Activated T-cell treated with anti-CD3 and anti-CD28 coated beads, Interleukin-2, amount 50 U/mL, for 4 hours (primary cell): ENCODE measurements at regions not wholly inside any gene's neighbourhood (a gene's known extent, or its start where the extent isn't known, plus 50 kb on each side); places are given as distances from the start of the nearest gene placed in this dataset.

Experiments
- ATAC-seq, 2 donors: fragments of 200-7000 bp; cut with Tn5 transposase; one replicate each; pipeline ENCODE4 v1.10.0; 2021
- DNase-seq: peaks from one replicate; pipeline ENCODE4 v3.0.0-alpha.2; 2020
- H3K27me3 Mint-ChIP-seq: one replicate; pipeline ENCODE4 v1.8.0; 2021; ENCODE audit warnings: low read depth, mixed read lengths
- H3K36me3 Mint-ChIP-seq: one replicate; pipeline ENCODE4 v1.8.0; 2022; ENCODE audit warnings: mixed read lengths; ENCODE audit not compliant: insufficient read depth
- H3K4me1 Mint-ChIP-seq: one replicate; pipeline ENCODE4 v1.8.0; 2021; ENCODE audit warnings: low read depth, mixed read lengths
- H3K4me3 Mint-ChIP-seq: one replicate; pipeline ENCODE4 v1.8.0; 2021; ENCODE audit warnings: mild to moderate bottlenecking, moderate library complexity, mixed read lengths
- H3K9me3 Mint-ChIP-seq: one replicate; pipeline ENCODE4 v1.8.0; 2021; ENCODE audit warnings: mixed read lengths

- H3K9me3 Mint-ChIP-seq: no peaks in the 10 kb centered on the region
- H3K36me3 Mint-ChIP-seq: no peaks in the 10 kb centered on the region
- H3K4me1 Mint-ChIP-seq: no peaks in the 10 kb centered on the region
- peaks cover 11% of the 10 kb centered on the region for H3K27me3 Mint-ChIP-seq
- H3K4me3 Mint-ChIP-seq: no peak overlapping the region
- DNase-seq: no peak
- no peak for ATAC-seq
Measured at GRCh38 chr2:238963161-238963970, 115.5 kb downstream of the TWIST2 start.

DNA sequence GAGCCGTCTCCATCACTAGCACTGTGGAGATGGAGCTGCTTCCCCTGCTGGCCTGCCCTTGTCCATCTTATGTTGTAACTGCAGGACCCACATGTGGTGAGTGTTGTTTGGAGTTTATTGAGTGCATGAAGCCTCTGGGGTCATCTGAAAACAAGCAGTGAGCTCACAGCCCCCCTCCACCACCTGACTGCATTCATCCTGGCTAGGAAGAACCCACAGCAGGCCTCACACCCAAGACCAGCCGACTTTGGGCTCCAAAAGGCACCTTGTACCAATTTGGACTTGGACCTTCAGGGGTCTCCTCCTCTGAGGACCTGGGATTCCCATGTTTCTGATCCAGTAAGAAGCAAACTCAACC lies 116.1 kb downstream of the TWIST2 start:
- H3K4me3 Mint-ChIP-seq: no peak overlapping the region
- DNase-seq: no peak
- no peaks in the 10 kb centered on the region for H3K9me3 Mint-ChIP-seq
- H3K4me1 Mint-ChIP-seq: no peaks in the 10 kb centered on the region
- peaks cover 11% of the 10 kb centered on the region for H3K27me3 Mint-ChIP-seq
- no peaks in the 10 kb centered on the region for H3K36me3 Mint-ChIP-seq
- ATAC-seq: no peak

DNA sequence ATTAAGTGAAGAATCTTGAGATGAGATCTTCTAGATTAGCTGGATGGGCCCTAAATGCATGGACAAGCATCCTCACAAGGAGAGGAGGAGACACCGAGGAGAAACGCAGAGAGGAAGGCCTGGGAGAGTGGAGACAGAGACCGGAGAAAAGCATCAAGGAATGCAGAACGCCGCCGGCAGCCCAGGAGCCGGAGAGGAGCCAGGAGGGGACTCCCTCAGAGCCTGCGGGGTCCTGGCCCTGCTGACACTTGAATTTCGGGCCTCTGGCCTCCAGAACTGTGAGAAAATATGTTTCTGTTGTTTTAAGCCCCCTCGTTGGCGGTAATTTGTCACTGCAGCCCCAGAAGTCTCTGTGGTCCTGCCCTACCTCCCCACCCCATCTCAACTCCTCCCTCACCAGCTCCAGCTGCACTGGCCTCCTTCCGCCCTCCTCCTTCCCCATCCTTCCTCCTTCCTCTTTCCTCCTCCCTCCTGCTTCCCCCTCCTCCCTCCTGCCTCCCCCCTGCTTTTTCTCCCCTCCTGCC lies 116.7 kb downstream of the TWIST2 start:
- ATAC-seq (no peak), DNase-seq (no peak)
- Mint-ChIP-seq H3K4me3 (no peak overlapping the region), H3K9me3 (no peaks in the 10 kb centered on the region), H3K27me3 (peaks cover 16% of the 10 kb centered on the region), H3K4me1 (no peaks in the 10 kb centered on the region), H3K36me3 (no peaks in the 10 kb centered on the region)

DNA sequence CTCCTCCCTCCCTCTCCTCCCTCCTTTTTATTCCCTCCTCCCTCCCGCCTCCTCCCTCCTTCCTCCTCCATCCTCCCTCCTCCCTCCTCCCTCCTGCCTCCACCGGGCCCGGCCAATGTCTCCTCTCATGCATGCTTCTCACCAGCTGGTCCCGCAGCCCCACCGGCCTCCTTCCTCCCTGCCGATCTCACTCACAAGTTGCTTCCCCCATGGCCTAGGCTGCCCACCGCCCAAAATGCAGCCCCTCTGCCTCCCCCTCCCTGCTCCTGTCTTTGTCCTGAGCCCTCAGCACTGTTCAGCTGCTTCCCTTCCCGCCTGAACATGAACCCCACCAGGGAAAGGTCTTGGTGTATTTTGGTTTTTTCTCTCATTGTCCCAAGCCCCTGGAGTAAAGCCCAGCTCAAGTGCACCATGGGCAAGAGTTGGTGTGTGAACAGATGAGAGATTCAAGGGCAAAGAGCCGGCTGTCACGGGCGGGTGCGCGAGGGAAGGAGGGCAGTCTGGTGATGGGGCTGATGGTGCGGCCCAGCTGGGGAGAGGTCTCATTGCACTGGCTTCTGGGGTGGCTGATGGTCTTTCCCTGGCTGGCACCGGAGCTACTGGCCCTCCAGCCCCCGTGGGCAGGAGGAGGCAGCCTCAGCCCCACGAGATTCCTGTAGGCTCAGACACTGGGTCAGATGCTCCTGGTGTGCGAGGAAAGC lies 117.6 kb downstream of the TWIST2 start:
- Mint-ChIP-seq H3K4me3 (no peak overlapping the region), H3K27me3 (peaks cover 19% of the 10 kb centered on the region), H3K36me3 (no peaks in the 10 kb centered on the region), H3K9me3 (no peaks in the 10 kb centered on the region), H3K4me1 (no peaks in the 10 kb centered on the region)
- ATAC-seq (no peak), DNase-seq (no peak)

DNA sequence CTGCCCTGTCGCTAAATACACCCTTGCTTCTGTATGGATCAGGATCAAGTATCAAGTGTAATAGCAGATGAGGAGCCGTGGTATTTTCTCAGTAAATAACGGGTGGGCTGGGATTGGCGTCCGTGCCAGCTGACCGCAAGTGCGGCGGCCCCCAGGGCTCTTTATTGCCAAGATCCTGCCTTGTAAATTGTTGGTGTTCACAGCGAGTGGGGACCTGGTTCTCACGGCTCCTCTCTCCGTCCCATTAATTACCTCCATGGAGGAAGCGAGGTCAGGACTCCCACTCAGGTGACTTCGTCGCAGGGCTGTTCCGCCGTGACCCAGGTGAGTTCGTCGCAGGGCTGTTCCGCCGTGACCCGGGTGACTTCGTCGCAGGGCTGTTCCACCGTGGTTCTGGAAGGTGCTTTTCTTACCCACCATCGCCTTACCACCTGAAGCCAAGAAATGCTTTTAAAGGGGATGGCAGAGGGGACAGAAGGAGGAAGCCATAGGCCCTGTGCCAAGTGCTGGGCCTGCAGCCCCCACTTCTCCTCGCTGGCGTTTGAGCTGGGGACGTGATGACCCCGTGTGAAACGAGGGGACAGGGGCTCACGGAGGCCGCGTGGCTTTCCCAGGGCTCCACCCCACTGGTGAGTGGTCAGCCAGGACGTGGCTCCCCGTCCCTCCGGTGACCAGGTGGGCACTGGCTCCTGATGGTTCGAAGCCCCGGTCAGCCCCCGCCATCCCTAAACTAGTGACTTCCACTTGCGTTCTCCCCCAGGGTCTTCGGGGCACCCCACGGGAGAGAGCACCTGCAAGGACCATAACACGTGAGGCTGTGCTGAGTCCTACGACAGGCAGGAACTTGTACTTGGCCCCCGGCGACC lies 118.4 kb downstream of the TWIST2 start:
- no peaks in the 10 kb centered on the region for H3K9me3 Mint-ChIP-seq
- peaks cover 21% of the 10 kb centered on the region for H3K27me3 Mint-ChIP-seq
- H3K4me3 Mint-ChIP-seq: no peak overlapping the region
- H3K4me1 Mint-ChIP-seq: no peaks in the 10 kb centered on the region
- no peaks in the 10 kb centered on the region for H3K36me3 Mint-ChIP-seq
- ATAC-seq: no peak
- DNase-seq: no peak

- Mint-ChIP-seq H3K4me1 (no peaks in the 10 kb centered on the region), H3K9me3 (no peaks in the 10 kb centered on the region), H3K36me3 (no peaks in the 10 kb centered on the region), H3K4me3 (no peak overlapping the region), H3K27me3 (peaks cover 25% of the 10 kb centered on the region)
- no peak for ATAC-seq
- no peak for DNase-seq
Measured at GRCh38 chr2:238967031-238967977, 119.4 kb downstream of the TWIST2 start.

- H3K4me1 Mint-ChIP-seq: no peaks in the 10 kb centered on the region
- H3K36me3 Mint-ChIP-seq: no peaks in the 10 kb centered on the region
- H3K9me3 Mint-ChIP-seq: no peaks in the 10 kb centered on the region
- H3K4me3 Mint-ChIP-seq: no peak overlapping the region
- peaks cover 27% of the 10 kb centered on the region for H3K27me3 Mint-ChIP-seq
- ATAC-seq (no peak), DNase-seq (no peak)
Measured at GRCh38 chr2:238967978-238968360, 120.1 kb downstream of the TWIST2 start.

DNA sequence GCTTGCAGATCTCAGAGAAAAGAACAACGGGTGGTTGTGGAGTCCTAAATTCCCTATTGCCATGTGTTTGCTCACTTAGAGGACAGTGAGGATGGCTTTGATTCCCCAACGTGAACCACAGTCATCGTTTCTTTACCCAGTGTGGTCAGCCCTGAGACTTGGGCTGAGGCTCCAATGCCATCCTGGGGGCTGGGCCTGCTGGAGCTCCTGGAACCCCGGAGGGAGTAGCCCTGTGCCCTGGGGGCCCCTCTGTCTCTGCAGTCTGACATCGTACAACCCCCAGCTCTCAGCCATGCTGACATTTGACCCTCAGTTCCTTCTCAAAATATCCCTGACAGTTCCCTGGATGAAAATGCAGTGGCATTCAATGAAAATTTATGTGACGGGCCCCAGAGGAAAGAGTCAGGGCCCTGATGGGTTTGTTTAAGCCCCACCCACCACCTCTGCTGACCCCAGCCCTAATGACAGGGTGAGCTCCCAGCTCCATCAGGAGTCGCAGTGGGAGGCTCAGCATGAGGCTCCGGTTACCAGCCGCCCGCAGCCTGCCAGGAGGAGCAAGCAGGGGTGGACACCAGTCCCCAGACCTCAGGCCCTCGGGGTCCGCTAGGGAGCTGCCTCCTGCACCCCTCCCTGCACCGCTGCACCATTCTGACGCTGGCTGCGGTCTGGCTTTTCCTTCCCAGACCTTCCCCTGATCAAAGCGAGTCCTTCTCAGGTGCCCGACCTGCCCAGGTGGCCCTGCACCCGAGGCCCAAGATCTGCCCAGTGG lies 120.9 kb downstream of the TWIST2 start:
- no peak for ATAC-seq
- Mint-ChIP-seq H3K4me3 (no peak overlapping the region), H3K9me3 (no peaks in the 10 kb centered on the region), H3K27me3 (peaks cover 31% of the 10 kb centered on the region), H3K36me3 (no peaks in the 10 kb centered on the region), H3K4me1 (no peaks in the 10 kb centered on the region)
- no peak for DNase-seq

DNA sequence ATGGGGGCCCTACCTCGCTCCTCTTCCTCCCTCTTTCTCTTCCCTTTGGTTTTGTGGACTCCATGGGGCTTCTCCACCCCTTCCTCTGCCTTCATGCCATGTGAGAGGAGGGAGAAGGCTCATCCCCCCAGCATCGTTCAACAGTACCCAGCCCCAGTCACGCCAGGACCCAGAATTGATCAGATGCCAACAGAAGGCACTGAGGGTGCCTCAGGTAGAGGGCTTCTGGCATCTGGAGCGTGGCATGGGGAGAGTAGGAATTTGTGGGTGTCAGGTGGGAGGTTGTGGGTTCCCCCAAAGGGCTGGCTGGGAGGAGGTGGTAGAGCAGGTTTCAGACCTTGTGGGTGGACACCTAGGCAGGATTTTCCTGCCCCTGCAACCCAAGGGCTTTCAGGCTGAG lies 122.0 kb downstream of the TWIST2 start:
- H3K27me3 Mint-ChIP-seq: peaks cover 31% of the 10 kb centered on the region
- H3K4me1 Mint-ChIP-seq: no peaks in the 10 kb centered on the region
- no peak for ATAC-seq
- no peak overlapping the region for H3K4me3 Mint-ChIP-seq
- H3K36me3 Mint-ChIP-seq: no peaks in the 10 kb centered on the region
- H3K9me3 Mint-ChIP-seq: peaks cover under 1% of the 10 kb centered on the region
- no peak for DNase-seq

DNA sequence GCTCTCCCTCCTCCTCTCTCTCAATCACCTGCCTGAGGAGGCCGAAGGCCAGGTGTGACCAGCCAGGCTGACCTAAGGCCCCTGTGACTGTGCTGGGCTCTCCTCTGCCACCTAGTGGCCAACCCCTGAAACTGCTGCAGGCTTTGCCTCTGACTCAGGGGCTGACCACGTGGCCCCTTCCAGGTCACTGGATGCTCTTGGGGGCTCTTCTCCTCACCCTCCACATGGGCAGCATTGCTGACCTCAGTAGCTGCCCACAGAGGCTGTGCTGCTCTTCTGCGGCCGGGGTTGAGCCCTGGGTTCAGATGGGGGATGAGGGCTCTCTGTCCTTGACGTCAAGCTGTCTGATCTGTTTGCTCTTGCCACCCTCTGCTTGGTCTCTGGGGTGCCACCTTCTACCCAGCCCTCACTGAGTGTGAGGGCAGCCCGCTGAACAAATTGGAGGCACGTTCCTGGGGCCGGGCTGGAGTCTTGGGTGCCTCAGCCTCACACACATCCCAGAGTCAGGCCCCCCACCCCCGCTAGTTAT lies 122.7 kb downstream of the TWIST2 start:
- Mint-ChIP-seq H3K36me3 (no peaks in the 10 kb centered on the region), H3K9me3 (peaks cover 8% of the 10 kb centered on the region), H3K27me3 (peaks cover 31% of the 10 kb centered on the region), H3K4me3 (no peak overlapping the region), H3K4me1 (no peaks in the 10 kb centered on the region)
- DNase-seq: peak; percentile 35
- peak; percentile 66 to 78 for ATAC-seq

DNA sequence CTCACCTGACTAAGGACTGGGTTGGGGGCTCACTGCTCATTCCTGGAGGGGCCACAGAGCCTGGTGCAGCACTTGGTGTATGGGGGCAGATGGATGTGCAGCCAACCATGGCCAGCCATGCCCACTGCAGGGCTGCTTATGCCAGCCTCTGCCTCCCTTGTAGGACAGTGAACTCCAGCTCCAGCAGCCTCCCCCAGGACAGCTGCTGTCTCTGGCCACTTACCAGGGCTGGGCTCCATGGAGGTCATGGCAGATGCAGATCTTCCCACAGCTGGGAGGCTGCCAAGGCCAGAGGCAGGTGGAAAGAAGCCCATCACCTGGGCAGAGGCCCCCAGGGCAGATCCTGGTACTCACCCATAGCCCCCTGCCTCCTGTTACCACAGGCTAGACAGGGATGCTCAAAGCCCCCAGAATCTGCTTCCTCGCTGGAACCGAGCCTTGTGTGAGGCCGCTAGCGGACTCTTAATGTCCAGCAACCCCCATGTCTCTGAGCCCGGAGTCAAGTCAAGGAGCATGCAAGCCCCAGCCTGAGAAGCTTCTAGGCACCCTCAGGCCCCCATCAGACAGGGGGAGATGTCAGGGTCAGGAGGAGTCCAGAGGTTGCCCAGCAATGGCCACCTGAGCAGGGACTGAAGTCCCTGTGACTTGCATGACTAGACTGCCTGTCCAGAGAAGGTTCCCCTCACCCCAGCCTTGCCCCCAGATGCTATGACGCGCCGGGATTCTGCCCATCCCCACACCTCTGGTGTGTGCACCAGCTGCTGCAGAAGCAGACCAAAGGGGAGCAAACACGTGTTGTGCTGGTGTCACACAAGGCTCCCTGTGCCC lies 123.6 kb downstream of the TWIST2 start:
- H3K27me3 Mint-ChIP-seq: peaks cover 28% of the 10 kb centered on the region

GRCh38 chr2:238972146-238972445 lies 124.2 kb downstream of the TWIST2 start:
- ATAC-seq: no peak
- peaks cover 24% of the 10 kb centered on the region for H3K27me3 Mint-ChIP-seq
- no peak overlapping the region for H3K4me3 Mint-ChIP-seq
- no peaks in the 10 kb centered on the region for H3K36me3 Mint-ChIP-seq
- H3K4me1 Mint-ChIP-seq: no peaks in the 10 kb centered on the region
- DNase-seq: no peak
- H3K9me3 Mint-ChIP-seq: peaks cover 17% of the 10 kb centered on the region

More for the DNA sequence above, 123.6 kb downstream of the TWIST2 start:
- ATAC-seq: no peak
- no peak overlapping the region for H3K4me3 Mint-ChIP-seq
- H3K4me1 Mint-ChIP-seq: no peaks in the 10 kb centered on the region
- DNase-seq: no peak
- peaks cover 14% of the 10 kb centered on the region for H3K9me3 Mint-ChIP-seq
- no peaks in the 10 kb centered on the region for H3K36me3 Mint-ChIP-seq
